OCI-LY1 (cell line): ENCODE measurements at regions not wholly inside any gene's neighbourhood (a gene's known extent, or its start where the extent isn't known, plus 50 kb on each side); places are given as distances from the start of the nearest gene placed in this dataset.

ENCODE experiments used
- H2AFZ ChIP-seq: fragments of 200-600 bp; sonication (generic), shearing (Covaris generic); 2 replicates; pipeline ENCODE4 v1.6.0; 2014; ENCODE audit warnings: antibody characterized with exemption, mild to moderate bottlenecking, low read length
- H3F3A ChIP-seq: fragments of 200-600 bp; sonication (generic), shearing (Covaris generic); 2 replicates; pipeline ENCODE4 v1.6.0; 2014; ENCODE audit warnings: mild to moderate bottlenecking, antibody characterized with exemption, low read length, moderate library complexity; ENCODE audit not compliant: insufficient read depth
- H3K27ac ChIP-seq: fragments of 200-600 bp; sonication (generic); 2 replicates; pipeline ENCODE4 v1.5.1; 2014; ENCODE audit warnings: low read length, mixed run types, mild to moderate bottlenecking, low read depth; ENCODE audit not compliant: poor library complexity, severe bottlenecking
- H3K27me3 ChIP-seq: fragments of 200-600 bp; sonication (generic); 2 replicates; pipeline ENCODE4 v1.6.0; 2014; ENCODE audit warnings: antibody characterized with exemption, mild to moderate bottlenecking, low read length, moderate library complexity; ENCODE audit not compliant: insufficient read depth
- H3K36me3 ChIP-seq: fragments of 200-600 bp; sonication (generic); 2 replicates; pipeline ENCODE4 v1.6.1; 2014; ENCODE audit warnings: mild to moderate bottlenecking, antibody characterized with exemption, low read length, moderate library complexity, mixed read lengths; ENCODE audit not compliant: insufficient read depth
- H3K4me1 ChIP-seq: fragments of 200-600 bp; sonication (generic); 2 replicates; pipeline ENCODE4 v1.5.1; 2014; ENCODE audit warnings: mild to moderate bottlenecking, low read length, moderate library complexity; ENCODE audit not compliant: insufficient read depth, severe bottlenecking
- H3K4me2 ChIP-seq: fragments of 200-600 bp; sonication (generic), shearing (Covaris generic); 2 replicates; pipeline ENCODE4 v1.6.1; 2014; ENCODE audit warnings: low read length
- H3K4me3 ChIP-seq: fragments of 200-600 bp; sonication (generic); 2 replicates; pipeline ENCODE4 v1.5.1; 2014; ENCODE audit warnings: low read length, low read depth, mild to moderate bottlenecking, mixed read lengths; ENCODE audit not compliant: poor library complexity, severe bottlenecking
- H3K79me2 ChIP-seq: fragments of 200-600 bp; shearing (Covaris generic); 2 replicates; pipeline ENCODE4 v1.6.1; 2016; ENCODE audit warnings: mixed run types, low read length, mixed read lengths; ENCODE audit not compliant: insufficient read depth
- H3K9ac ChIP-seq: fragments of 200-600 bp; sonication (generic), shearing (Covaris generic); 2 replicates; pipeline ENCODE4 v1.6.1; 2014; ENCODE audit warnings: mild to moderate bottlenecking, low read length, mixed read lengths
- H3K9me2 ChIP-seq: fragments of 200-600 bp; sonication (generic), shearing (Covaris generic); 2 replicates; pipeline ENCODE4 v1.6.1; 2014; ENCODE audit warnings: low read depth, mild to moderate bottlenecking, low read length, mixed read lengths
- H3K9me3 ChIP-seq: fragments of 200-600 bp; shearing (Covaris generic); 2 replicates; pipeline ENCODE4 v1.6.1; 2014; ENCODE audit warnings: low read length, mixed read lengths
- H4K20me1 ChIP-seq: fragments of 200-600 bp; sonication (generic), shearing (Covaris generic); 2 replicates; pipeline ENCODE4 v1.6.0; 2016; ENCODE audit warnings: mild to moderate bottlenecking, low read length; ENCODE audit not compliant: insufficient read depth
- CTCF ChIP-seq: fragments of 200-600 bp; sonication (generic), shearing (Covaris generic); IDR thresholded peaks from 2 replicates; pipeline ENCODE4 v1.5.1; 2017; ENCODE audit warnings: mild to moderate bottlenecking, antibody characterized with exemption, low read length, moderate library complexity, mixed read lengths
- EZH2 ChIP-seq: fragments of 200-600 bp; sonication (generic), shearing (Covaris generic); IDR thresholded peaks from 2 replicates; pipeline ENCODE4 v1.8.0; 2017; ENCODE audit warnings: borderline replicate concordance, mixed run types, mild to moderate bottlenecking, antibody characterized with exemption, low read length, moderate library complexity, mixed read lengths

GRCh38 chr15:26378304-26378703, 394.6 kb downstream of the GABRB3 start:
- no peak overlapping the region for H3K27ac ChIP-seq
- TF ChIP-seq CTCF, result no peak
- TF ChIP-seq EZH2, result no peak
- no peak overlapping the region for H3K9ac ChIP-seq
- no peaks in the 10 kb centered on the region for H3K9me2 ChIP-seq
- H3K4me2 ChIP-seq, result no peak overlapping the region
- H4K20me1 ChIP-seq, result no peaks in the 10 kb centered on the region
- H3F3A ChIP-seq, result no peaks in the 10 kb centered on the region
- no peaks in the 10 kb centered on the region for H3K9me3 ChIP-seq
- H2AFZ ChIP-seq, result no peak overlapping the region
- no peaks in the 10 kb centered on the region for H3K36me3 ChIP-seq
- no peaks in the 10 kb centered on the region for H3K27me3 ChIP-seq
- no peaks in the 10 kb centered on the region for H3K4me1 ChIP-seq
- no peak overlapping the region for H3K4me3 ChIP-seq
- H3K79me2 ChIP-seq, result no peaks in the 10 kb centered on the region

GRCh38 chr15:26376243-26376642, 396.6 kb downstream of the GABRB3 start:
- no peaks in the 10 kb centered on the region for H3F3A ChIP-seq
- no peak overlapping the region for H3K4me2 ChIP-seq
- no peaks in the 10 kb centered on the region for H3K36me3 ChIP-seq
- no peaks in the 10 kb centered on the region for H3K9me2 ChIP-seq
- no peaks in the 10 kb centered on the region for H3K4me1 ChIP-seq
- no peak overlapping the region for H2AFZ ChIP-seq
- H3K27ac ChIP-seq, result no peak overlapping the region
- H3K79me2 ChIP-seq, result no peaks in the 10 kb centered on the region
- H4K20me1 ChIP-seq, result no peaks in the 10 kb centered on the region
- no peak for TF ChIP-seq EZH2
- TF ChIP-seq CTCF, result no peak
- H3K9ac ChIP-seq, result no peak overlapping the region
- H3K9me3 ChIP-seq, result no peaks in the 10 kb centered on the region
- no peaks in the 10 kb centered on the region for H3K27me3 ChIP-seq
- no peak overlapping the region for H3K4me3 ChIP-seq

- Histone ChIP-seq H3K9ac (no peak overlapping the region), H3K27me3 (no peaks in the 10 kb centered on the region), H3K4me1 (no peaks in the 10 kb centered on the region), H3K9me3 (no peaks in the 10 kb centered on the region), H3F3A (no peaks in the 10 kb centered on the region), H2AFZ (no peak overlapping the region), H3K27ac (no peak overlapping the region), H3K79me2 (no peaks in the 10 kb centered on the region), H3K9me2 (no peaks in the 10 kb centered on the region), H3K4me3 (no peak overlapping the region), H3K4me2 (no peak overlapping the region), H3K36me3 (no peaks in the 10 kb centered on the region), H4K20me1 (no peaks in the 10 kb centered on the region)
- TF ChIP-seq EZH2, result no peak
- no peak for TF ChIP-seq CTCF
Measured at GRCh38 chr15:26374806-26375205, 398.1 kb downstream of the GABRB3 start.
